Right lobe of liver (tissue), 4 donors: ENCODE measurements at regions not wholly inside any gene's neighbourhood (a gene's known extent, or its start where the extent isn't known, plus 50 kb on each side); places are given as distances from the start of the nearest gene placed in this dataset.

Source experiments
- CTCF ChIP-seq, 4 donors: fragments of 200-600 bp in 3 of 4; fragments of 450-650 bp in 1 of 4; IDR thresholded peaks; one replicate each; pipeline versions ENCODE4 v1.5.1 to v1.8.0; 2016 to 2022; ENCODE audit warnings: antibody characterized with exemption in 4 of 4, mild to moderate bottlenecking in 2 of 4
- POLR2A ChIP-seq: fragments of 450-650 bp; IDR thresholded peaks from one replicate; pipeline ENCODE4 v1.6.1; 2017; ENCODE audit warnings: antibody characterized with exemption, mild to moderate bottlenecking
- donor health status: DM: no; HTN: no; CAD: no.
- donor health status: DM: no; HTN: no; CAD: no.
- donor health status: DM: no; HTN: yes; CAD: no.

- TF ChIP-seq POLR2A (no peak), CTCF (IDR thresholded peaks at IDR 0.05) (no peak)
Observed at GRCh38 chr15:53115563-53115962, 325.4 kb upstream of the ONECUT1 start.
